ENCODE measurements at regions not wholly inside any gene's neighbourhood (a gene's known extent, or its start where the extent isn't known, plus 50 kb on each side); places are given as distances from the start of the nearest gene placed in this dataset.

- Histone ChIP-seq H3K4me3 (replicated peaks in 1 of 4; ENCODE audit: control extremely low read depth in 1 of 4, insufficient read depth in 1 of 4, low read depth in 3 of 4, low read length in 4 of 4) (no peak overlapping the region), H2AFZ (ENCODE audit: low read length) (no peak overlapping the region), H3K79me2 (ENCODE audit: control insufficient read depth, insufficient read depth, low read length) (no peaks in the 10 kb centered on the region), H3K4me2 (ENCODE audit: extremely low read depth, insufficient read depth, low read length) (no peak overlapping the region), H3K27me3 (ENCODE audit: control insufficient read depth, insufficient read depth, low read length) (peaks cover 5% of the 10 kb centered on the region), H4K20me1 (ENCODE audit: control insufficient read depth, extremely low read depth, insufficient read depth, low read length) (no peaks in the 10 kb centered on the region), H3K9me3 (ENCODE audit: control insufficient read depth, insufficient read depth, low read depth, low read length) (no peaks in the 10 kb centered on the region), H3K36me3 (ENCODE audit: control insufficient read depth, insufficient read depth, low read length) (no peaks in the 10 kb centered on the region), H3K9ac (ENCODE audit: insufficient read depth, low read length) (no peak overlapping the region), H3K27ac (ENCODE audit: insufficient read depth, low read length) (no peak overlapping the region), H3K4me1 (ENCODE audit: control insufficient read depth, extremely low read depth, insufficient read depth, low read length) (no peaks in the 10 kb centered on the region)
- DNase-seq (ENCODE audit: low read depth in 2 of 2), result no peak
- TF ChIP-seq EZH2 (IDR thresholded peaks at IDR 0.05; ENCODE audit: low read length, missing control alignments) (no peak), CTCF (conservative IDR thresholded peaks at IDR 0.05 in 1 of 2, IDR thresholded peaks at IDR 0.05 in 1 of 2; ENCODE audit: low read depth in 1 of 2, low read length in 2 of 2) (no peak)
Measured at GRCh38 chr11:123378096-123378495, 52.0 kb upstream of the GRAMD1B start.

GRCh38 chr11:123377355-123377754 is 52.7 kb upstream of the GRAMD1B start:
- no peaks in the 10 kb centered on the region for H3K9me3 ChIP-seq (ENCODE audit: control insufficient read depth, insufficient read depth, low read depth, low read length)
- H3K27ac ChIP-seq (ENCODE audit: insufficient read depth, low read length), result no peak overlapping the region
- H3K9ac ChIP-seq (ENCODE audit: insufficient read depth, low read length), result no peak overlapping the region
- H3K4me1 ChIP-seq (ENCODE audit: control insufficient read depth, extremely low read depth, insufficient read depth, low read length), result no peaks in the 10 kb centered on the region
- no peak overlapping the region for H3K4me3 ChIP-seq (replicated peaks in 1 of 4; ENCODE audit: control extremely low read depth in 1 of 4, insufficient read depth in 1 of 4, low read depth in 3 of 4, low read length in 4 of 4)
- H3K4me2 ChIP-seq (ENCODE audit: extremely low read depth, insufficient read depth, low read length), result no peak overlapping the region
- no peak overlapping the region for H2AFZ ChIP-seq (ENCODE audit: low read length)
- DNase-seq (ENCODE audit: low read depth in 2 of 2), result no peak
- no peaks in the 10 kb centered on the region for H3K79me2 ChIP-seq (ENCODE audit: control insufficient read depth, insufficient read depth, low read length)
- H3K36me3 ChIP-seq (ENCODE audit: control insufficient read depth, insufficient read depth, low read length), result no peaks in the 10 kb centered on the region
- TF ChIP-seq EZH2 (IDR thresholded peaks at IDR 0.05; ENCODE audit: low read length, missing control alignments) (no peak), CTCF (conservative IDR thresholded peaks at IDR 0.05 in 1 of 2, IDR thresholded peaks at IDR 0.05 in 1 of 2; ENCODE audit: low read depth in 1 of 2, low read length in 2 of 2) (no peak)
- peaks cover 5% of the 10 kb centered on the region for H3K27me3 ChIP-seq (ENCODE audit: control insufficient read depth, insufficient read depth, low read length)
- no peaks in the 10 kb centered on the region for H4K20me1 ChIP-seq (ENCODE audit: control insufficient read depth, extremely low read depth, insufficient read depth, low read length)

- Histone ChIP-seq H3K9ac (ENCODE audit: insufficient read depth, low read length) (no peak overlapping the region), H3K36me3 (ENCODE audit: control insufficient read depth, insufficient read depth, low read length) (no peaks in the 10 kb centered on the region), H3K27ac (ENCODE audit: insufficient read depth, low read length) (no peak overlapping the region), H2AFZ (ENCODE audit: low read length) (no peak overlapping the region), H3K4me3 (replicated peaks in 1 of 4; ENCODE audit: control extremely low read depth in 1 of 4, insufficient read depth in 1 of 4, low read depth in 3 of 4, low read length in 4 of 4) (no peak overlapping the region), H4K20me1 (ENCODE audit: control insufficient read depth, extremely low read depth, insufficient read depth, low read length) (no peaks in the 10 kb centered on the region), H3K9me3 (ENCODE audit: control insufficient read depth, insufficient read depth, low read depth, low read length) (no peaks in the 10 kb centered on the region), H3K79me2 (ENCODE audit: control insufficient read depth, insufficient read depth, low read length) (no peaks in the 10 kb centered on the region), H3K4me2 (ENCODE audit: extremely low read depth, insufficient read depth, low read length) (no peak overlapping the region), H3K27me3 (ENCODE audit: control insufficient read depth, insufficient read depth, low read length) (peaks cover 5% of the 10 kb centered on the region), H3K4me1 (ENCODE audit: control insufficient read depth, extremely low read depth, insufficient read depth, low read length) (no peaks in the 10 kb centered on the region)
- no peak for DNase-seq (ENCODE audit: low read depth in 2 of 2)
- no peak for TF ChIP-seq CTCF (conservative IDR thresholded peaks at IDR 0.05 in 1 of 2, IDR thresholded peaks at IDR 0.05 in 1 of 2; ENCODE audit: low read depth in 1 of 2, low read length in 2 of 2)
Measured at GRCh38 chr11:123375832-123376231, 54.2 kb upstream of the GRAMD1B start.

All from fibroblast of lung (primary cell).